ENCODE measurements at regions not wholly inside any gene's neighbourhood (a gene's known extent, or its start where the extent isn't known, plus 50 kb on each side); places are given as distances from the start of the nearest gene placed in this dataset.

DNA sequence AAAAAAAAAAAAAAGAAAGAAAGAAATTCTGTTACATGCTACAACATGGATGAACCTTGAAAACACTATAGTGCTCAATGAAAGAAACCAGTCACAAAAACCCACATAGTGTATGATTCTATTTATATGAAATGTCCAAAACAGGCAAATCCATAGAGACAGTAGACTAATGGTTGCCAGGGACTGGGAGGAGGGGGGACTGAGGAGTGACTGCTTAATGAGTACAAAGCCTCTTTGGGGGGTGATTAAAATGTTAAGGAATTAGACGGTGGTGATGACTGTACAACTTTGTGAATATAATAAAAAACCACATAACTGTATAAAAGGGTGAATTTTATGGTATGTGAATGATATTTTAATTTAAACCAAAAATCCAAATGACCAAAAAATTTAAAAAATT is 116.0 kb upstream of the GUCA2B start:
- Histone ChIP-seq H3K4me3 (no peak overlapping the region), H4K20me1 (replicated peaks; ENCODE audit: control insufficient read depth, insufficient read depth, low read length) (no peaks in the 10 kb centered on the region), H3K36me3 (ENCODE audit: control insufficient read depth, insufficient read depth, low read length) (no peaks in the 10 kb centered on the region), H3K27ac (ENCODE audit: extremely low read depth, low read depth, low read length) (no peak overlapping the region), H3K27me3 (ENCODE audit: control insufficient read depth in 2 of 2, insufficient read depth in 2 of 2, low read length in 2 of 2) (peaks cover 30 to 39% of the 10 kb centered on the region in 2 experiments), H2AFZ (ENCODE audit: low read depth, low read length) (no peak overlapping the region), H3K4me2 (ENCODE audit: insufficient read depth, low read length) (no peak overlapping the region), H3K9me1 (ENCODE audit: control insufficient read depth, insufficient read depth, low read length) (no peaks in the 10 kb centered on the region), H3K4me1 (replicated peaks in 1 of 2; ENCODE audit: control insufficient read depth in 2 of 2, insufficient read depth in 2 of 2, low read length in 2 of 2) (peaks cover 2 to 14% of the 10 kb centered on the region in 2 experiments; a peak in 3 of 5 replicates), H3K9ac (ENCODE audit: insufficient read depth in 1 of 2, low read depth in 2 of 2, low read length in 2 of 2) (no peak overlapping the region), H3K79me2 (ENCODE audit: control insufficient read depth, insufficient read depth, low read length) (no peaks in the 10 kb centered on the region), H3K9me3 (replicated peaks; ENCODE audit: control insufficient read depth, insufficient read depth, low read depth, low read length) (no peaks in the 10 kb centered on the region)
- no peak for ATAC-seq
- BruUV-seq (replicated peaks), result no TSS peak
- CTCF ChIA-PET (ENCODE audit: low intra/inter-chr PET ratio), result interaction anchor here (0.7 kb wide), 2 partner anchors 17 to 1306 kb away, joined by 4 to 5 read pairs; no protein-coding TSS in a partner anchor
- DNase-seq (ENCODE audit: extremely low read depth in 1 of 4, low spot score in 3 of 4), result no peak
- WGBS (ENCODE audit: insufficient coverage, low coverage, missing lambda C conversion rate), result 19% methylated on average over 1 of the region's 1 CpG
- POLR2A ChIA-PET, result interaction anchor here (0.7 kb wide), 1 partner anchor 1063 kb away, joined by 3 read pairs; no protein-coding TSS in a partner anchor
- intact Hi-C loops (cut with micrococcal nuclease) (no loop called here), in situ Hi-C loops (cut with MboI) (no loop called here)
- no peak for FAIRE-seq
- TF ChIP-seq GTF2F1 (IDR thresholded peaks at IDR 0.05; ENCODE audit: low read depth, low read length), result no peak
- no peak for TF ChIP-seq PRDM10 (IDR thresholded peaks at IDR 0.05; ENCODE audit: partially characterized antibody)
- no peak for TF ChIP-seq SLC30A9 (CRISPR knock-in tag; IDR thresholded peaks at IDR 0.05)
- no peak for TF ChIP-seq POLR2AphosphoS5 (IDR thresholded peaks at IDR 0.05; ENCODE audit: control insufficient read depth, insufficient read depth, low read depth, low read length)
- TF ChIP-seq, protein P1, sequence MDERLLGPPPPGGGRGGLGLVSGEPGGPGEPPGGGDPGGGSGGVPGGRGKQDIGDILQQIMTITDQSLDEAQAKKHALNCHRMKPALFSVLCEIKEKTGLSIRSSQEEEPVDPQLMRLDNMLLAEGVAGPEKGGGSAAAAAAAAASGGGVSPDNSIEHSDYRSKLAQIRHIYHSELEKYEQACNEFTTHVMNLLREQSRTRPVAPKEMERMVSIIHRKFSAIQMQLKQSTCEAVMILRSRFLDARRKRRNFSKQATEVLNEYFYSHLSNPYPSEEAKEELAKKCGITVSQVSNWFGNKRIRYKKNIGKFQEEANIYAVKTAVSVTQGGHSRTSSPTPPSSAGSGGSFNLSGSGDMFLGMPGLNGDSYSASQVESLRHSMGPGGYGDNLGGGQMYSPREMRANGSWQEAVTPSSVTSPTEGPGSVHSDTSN (CRISPR knock-in tag; IDR thresholded peaks at IDR 0.05; ENCODE audit: low read depth), result no peak
- TF ChIP-seq, protein P1 (tag; conservative IDR thresholded peaks at IDR 0.05; ENCODE audit: low read depth), result no peak
- no peak for TF ChIP-seq BHLHE40 (IDR thresholded peaks at IDR 0.05; ENCODE audit: low read length)
- no peak for TF ChIP-seq TEAD4 (IDR thresholded peaks at IDR 0.05; ENCODE audit: low read length)
- TF ChIP-seq TEAD4 (CRISPR knock-in tag; IDR thresholded peaks at IDR 0.05; ENCODE audit: borderline replicate concordance), result no peak
- TF ChIP-seq, protein P2, sequence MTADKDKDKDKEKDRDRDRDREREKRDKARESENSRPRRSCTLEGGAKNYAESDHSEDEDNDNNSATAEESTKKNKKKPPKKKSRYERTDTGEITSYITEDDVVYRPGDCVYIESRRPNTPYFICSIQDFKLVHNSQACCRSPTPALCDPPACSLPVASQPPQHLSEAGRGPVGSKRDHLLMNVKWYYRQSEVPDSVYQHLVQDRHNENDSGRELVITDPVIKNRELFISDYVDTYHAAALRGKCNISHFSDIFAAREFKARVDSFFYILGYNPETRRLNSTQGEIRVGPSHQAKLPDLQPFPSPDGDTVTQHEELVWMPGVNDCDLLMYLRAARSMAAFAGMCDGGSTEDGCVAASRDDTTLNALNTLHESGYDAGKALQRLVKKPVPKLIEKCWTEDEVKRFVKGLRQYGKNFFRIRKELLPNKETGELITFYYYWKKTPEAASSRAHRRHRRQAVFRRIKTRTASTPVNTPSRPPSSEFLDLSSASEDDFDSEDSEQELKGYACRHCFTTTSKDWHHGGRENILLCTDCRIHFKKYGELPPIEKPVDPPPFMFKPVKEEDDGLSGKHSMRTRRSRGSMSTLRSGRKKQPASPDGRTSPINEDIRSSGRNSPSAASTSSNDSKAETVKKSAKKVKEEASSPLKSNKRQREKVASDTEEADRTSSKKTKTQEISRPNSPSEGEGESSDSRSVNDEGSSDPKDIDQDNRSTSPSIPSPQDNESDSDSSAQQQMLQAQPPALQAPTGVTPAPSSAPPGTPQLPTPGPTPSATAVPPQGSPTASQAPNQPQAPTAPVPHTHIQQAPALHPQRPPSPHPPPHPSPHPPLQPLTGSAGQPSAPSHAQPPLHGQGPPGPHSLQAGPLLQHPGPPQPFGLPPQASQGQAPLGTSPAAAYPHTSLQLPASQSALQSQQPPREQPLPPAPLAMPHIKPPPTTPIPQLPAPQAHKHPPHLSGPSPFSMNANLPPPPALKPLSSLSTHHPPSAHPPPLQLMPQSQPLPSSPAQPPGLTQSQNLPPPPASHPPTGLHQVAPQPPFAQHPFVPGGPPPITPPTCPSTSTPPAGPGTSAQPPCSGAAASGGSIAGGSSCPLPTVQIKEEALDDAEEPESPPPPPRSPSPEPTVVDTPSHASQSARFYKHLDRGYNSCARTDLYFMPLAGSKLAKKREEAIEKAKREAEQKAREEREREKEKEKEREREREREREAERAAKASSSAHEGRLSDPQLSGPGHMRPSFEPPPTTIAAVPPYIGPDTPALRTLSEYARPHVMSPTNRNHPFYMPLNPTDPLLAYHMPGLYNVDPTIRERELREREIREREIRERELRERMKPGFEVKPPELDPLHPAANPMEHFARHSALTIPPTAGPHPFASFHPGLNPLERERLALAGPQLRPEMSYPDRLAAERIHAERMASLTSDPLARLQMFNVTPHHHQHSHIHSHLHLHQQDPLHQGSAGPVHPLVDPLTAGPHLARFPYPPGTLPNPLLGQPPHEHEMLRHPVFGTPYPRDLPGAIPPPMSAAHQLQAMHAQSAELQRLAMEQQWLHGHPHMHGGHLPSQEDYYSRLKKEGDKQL (CRISPR knock-in tag; IDR thresholded peaks at IDR 0.05; ENCODE audit: borderline replicate concordance), result no peak
- no peak for TF ChIP-seq ZNF57 (CRISPR knock-in tag; IDR thresholded peaks at IDR 0.05)
